ENCODE measurements at regions not wholly inside any gene's neighbourhood (a gene's known extent, or its start where the extent isn't known, plus 50 kb on each side); places are given as distances from the start of the nearest gene placed in this dataset.

DNA sequence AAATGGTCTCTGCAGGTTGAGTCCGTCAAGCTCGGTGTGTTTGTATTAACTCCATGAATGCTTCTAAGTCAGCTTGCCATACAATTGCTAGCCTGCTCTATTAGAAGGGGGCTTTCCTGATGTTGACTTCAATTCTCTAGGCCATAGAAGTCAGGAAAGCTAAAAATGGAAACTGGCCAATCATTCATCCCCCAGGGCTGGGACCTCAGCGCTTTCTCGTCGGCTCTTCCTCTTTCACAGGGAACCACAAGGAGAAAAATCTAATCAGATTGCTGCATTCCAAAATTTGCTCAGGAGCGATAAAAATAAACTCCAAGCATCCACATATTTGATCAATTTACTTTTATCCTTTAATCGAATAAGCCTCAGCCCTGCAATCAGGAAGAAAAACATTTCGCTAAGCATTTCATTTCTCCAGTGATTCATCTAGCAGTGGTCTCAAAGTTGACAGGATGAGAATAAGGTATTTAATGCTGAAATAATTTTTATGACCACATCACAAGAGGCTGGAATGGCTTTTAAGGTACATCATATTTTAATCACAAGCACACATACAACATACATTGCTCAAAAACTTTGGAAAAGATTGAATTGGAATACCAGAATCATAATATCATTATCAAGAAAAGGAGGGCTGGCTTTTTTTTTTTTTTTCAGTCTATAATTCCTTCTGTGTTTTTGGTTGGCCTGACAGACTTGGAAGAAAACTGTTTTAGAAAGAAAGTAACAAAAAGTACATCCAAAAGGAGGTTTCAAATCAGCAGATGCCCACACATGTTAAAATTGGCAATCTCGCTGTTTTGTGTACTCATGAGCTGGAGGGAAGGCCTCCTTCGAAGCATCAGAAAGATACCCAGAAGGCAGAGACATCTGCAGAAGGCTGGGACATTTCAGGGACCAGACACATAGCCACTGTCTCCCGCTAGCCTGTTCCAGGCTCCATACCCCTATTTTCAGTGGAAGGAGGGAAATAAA is 316.3 kb downstream of the NUAK1 start:
- TF ChIP-seq, protein P1, sequence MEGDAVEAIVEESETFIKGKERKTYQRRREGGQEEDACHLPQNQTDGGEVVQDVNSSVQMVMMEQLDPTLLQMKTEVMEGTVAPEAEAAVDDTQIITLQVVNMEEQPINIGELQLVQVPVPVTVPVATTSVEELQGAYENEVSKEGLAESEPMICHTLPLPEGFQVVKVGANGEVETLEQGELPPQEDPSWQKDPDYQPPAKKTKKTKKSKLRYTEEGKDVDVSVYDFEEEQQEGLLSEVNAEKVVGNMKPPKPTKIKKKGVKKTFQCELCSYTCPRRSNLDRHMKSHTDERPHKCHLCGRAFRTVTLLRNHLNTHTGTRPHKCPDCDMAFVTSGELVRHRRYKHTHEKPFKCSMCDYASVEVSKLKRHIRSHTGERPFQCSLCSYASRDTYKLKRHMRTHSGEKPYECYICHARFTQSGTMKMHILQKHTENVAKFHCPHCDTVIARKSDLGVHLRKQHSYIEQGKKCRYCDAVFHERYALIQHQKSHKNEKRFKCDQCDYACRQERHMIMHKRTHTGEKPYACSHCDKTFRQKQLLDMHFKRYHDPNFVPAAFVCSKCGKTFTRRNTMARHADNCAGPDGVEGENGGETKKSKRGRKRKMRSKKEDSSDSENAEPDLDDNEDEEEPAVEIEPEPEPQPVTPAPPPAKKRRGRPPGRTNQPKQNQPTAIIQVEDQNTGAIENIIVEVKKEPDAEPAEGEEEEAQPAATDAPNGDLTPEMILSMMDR (IDR thresholded peaks at IDR 0.05): no peak
- ATAC-seq: no peak
- no peaks in the 10 kb centered on the region for H3K4me1 ChIP-seq (ENCODE audit: low read depth)
- intact Hi-C loops (cut with DNase I, micrococcal nuclease): no loop called here
- no peak overlapping the region for H3K4me3 ChIP-seq
- no peaks in the 10 kb centered on the region for H3K9me3 ChIP-seq
- DNase-seq: no peak
- no peaks in the 10 kb centered on the region for H3K36me3 ChIP-seq (ENCODE audit: low read depth)

DNA sequence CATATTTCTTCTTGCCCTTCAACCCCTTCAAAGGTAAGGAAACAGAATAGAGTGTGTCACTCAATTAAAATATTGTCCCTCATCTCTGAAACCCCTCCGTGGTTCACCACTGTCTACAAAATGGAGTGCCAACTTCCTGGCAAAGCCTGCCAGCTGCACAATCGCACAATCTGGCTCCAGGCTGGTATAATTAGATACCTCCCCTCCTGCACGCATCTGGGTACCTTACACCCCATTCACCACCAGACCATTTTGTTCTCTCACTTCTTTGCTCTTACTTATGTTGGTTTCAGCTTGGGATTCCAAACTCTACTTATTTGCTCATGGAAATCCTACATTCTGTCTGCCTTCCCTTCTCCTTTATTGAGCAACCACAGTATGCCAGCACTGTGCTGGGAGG is 314.9 kb downstream of the NUAK1 start:
- intact Hi-C loops (cut with DNase I, micrococcal nuclease): no loop called here
- ATAC-seq: no peak

DNA sequence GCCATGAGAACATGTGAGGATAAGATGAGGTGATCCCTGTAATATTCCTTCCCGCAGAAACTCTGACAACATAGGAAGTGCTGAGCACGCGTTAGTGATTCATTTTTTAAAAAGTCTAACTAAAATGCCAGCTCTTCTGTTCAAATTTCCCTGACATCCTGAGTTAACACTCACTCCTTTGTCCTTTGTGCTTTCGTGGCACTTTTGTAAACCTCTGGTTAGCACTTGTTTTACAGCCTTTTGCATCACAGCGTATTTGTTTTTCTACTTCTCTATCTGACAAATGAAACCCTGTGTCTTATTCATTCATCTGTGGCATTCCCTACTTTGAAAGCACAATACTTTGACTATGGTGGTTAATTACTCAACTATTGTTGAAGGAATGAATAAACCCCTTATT is 313.6 kb downstream of the NUAK1 start:
- Histone ChIP-seq H3K36me3 (ENCODE audit: low read depth) (no peaks in the 10 kb centered on the region), H3K4me1 (ENCODE audit: low read depth) (no peaks in the 10 kb centered on the region), H3K4me3 (no peak overlapping the region), H3K9me3 (no peaks in the 10 kb centered on the region)
- DNase-seq (no peak), ATAC-seq (no peak)
- intact Hi-C loops (cut with DNase I, micrococcal nuclease): no loop called here
- TF ChIP-seq, protein P1 (IDR thresholded peaks at IDR 0.05): no peak

More for the DNA sequence above, 314.9 kb downstream of the NUAK1 start:
- Histone ChIP-seq H3K36me3 (ENCODE audit: low read depth) (no peaks in the 10 kb centered on the region), H3K4me3 (no peak overlapping the region), H3K9me3 (no peaks in the 10 kb centered on the region), H3K4me1 (ENCODE audit: low read depth) (no peaks in the 10 kb centered on the region)
- TF ChIP-seq, protein P1 (IDR thresholded peaks at IDR 0.05): no peak
- no peak for DNase-seq

DNA sequence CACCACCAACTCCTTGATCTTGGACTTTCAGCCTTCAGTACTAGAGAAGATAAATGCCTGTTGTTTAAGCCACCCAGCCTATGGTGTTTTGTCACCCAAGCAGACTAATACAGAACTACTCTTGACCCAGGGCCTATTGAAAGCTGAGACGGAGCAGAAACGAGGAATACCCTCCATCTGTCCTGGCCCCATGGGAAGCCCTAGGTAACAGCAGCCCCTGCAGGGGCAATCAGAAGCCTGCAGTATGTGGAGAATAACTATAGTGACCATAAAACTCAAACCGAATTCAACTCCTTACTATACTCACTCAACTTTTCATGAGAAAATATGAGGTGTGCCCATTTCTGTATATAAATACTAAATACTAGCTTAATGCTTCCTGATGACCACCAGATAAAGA is 307.4 kb downstream of the NUAK1 start:
- intact Hi-C loops (cut with DNase I, micrococcal nuclease): no loop called here
- TF ChIP-seq, protein P1 (IDR thresholded peaks at IDR 0.05): no peak
- H3K9me3 ChIP-seq: no peaks in the 10 kb centered on the region
- DNase-seq (no peak), ATAC-seq (no peak)
- H3K36me3 ChIP-seq (ENCODE audit: low read depth): no peaks in the 10 kb centered on the region
- no peaks in the 10 kb centered on the region for H3K4me1 ChIP-seq (ENCODE audit: low read depth)
- H3K4me3 ChIP-seq: no peak overlapping the region

DNA sequence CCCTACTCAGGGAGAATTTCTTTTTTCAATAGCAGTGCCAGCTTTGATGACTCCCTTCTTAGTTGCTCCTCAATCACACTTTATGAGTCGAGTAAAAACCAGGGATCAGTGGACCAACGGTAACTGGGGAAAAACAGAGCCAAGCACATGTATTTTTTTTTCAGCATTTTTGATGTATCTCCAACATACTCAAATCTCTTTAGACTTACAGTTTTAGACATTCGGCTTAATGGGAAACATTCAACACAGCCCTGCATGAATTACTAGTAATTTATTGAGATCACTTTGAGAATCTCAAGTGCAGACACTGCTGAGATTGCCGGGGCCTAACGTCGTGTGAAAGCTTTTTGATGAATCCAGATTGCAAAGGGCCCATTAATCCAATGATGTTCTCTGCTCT is 306.7 kb downstream of the NUAK1 start:
- TF ChIP-seq, protein P1 (IDR thresholded peaks at IDR 0.05): no peak
- Histone ChIP-seq H3K4me3 (no peak overlapping the region), H3K9me3 (no peaks in the 10 kb centered on the region), H3K4me1 (ENCODE audit: low read depth) (no peaks in the 10 kb centered on the region), H3K36me3 (ENCODE audit: low read depth) (no peaks in the 10 kb centered on the region)
- DNase-seq (no peak), ATAC-seq (no peak)
- intact Hi-C loops (cut with DNase I, micrococcal nuclease): no loop called here

All from mucosa of descending colon (tissue), 3 donors.